ENCODE measurements at regions not wholly inside any gene's neighbourhood (a gene's known extent, or its start where the extent isn't known, plus 50 kb on each side); places are given as distances from the start of the nearest gene placed in this dataset.

DNA sequence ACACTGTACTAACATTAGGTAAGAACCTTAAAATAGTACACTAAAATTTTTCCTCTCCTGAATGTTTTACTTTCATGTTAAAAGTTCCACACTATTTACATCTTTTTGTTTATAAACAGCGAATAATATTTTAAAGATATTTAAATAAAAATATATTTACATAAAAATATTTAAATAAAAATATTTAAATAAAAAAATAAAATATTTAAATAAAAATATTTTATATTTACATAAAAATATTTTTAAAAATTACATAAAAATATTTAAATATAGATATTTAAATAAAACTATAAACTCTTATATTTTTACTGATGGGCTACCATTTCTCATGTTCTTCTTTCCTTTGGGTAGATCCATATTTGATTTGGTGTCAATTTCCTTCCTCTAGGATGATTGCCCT lies 619.0 kb downstream of the ANKRD7 start:
- TF ChIP-seq CTCF (IDR thresholded peaks at IDR 0.05 in 2 of 3, conservative IDR thresholded peaks at IDR 0.05 in 1 of 3; ENCODE audit: control insufficient read depth in 2 of 3, extremely low read depth in 1 of 3, insufficient read depth in 1 of 3, low read depth in 3 of 3, low read length in 3 of 3) (no peak), E2F4 (IDR thresholded peaks at IDR 0.05; ENCODE audit: low read depth, low read length) (no peak), ATF7 (IDR thresholded peaks at IDR 0.05; ENCODE audit: low read depth) (no peak), GATAD2B (conservative IDR thresholded peaks at IDR 0.05; ENCODE audit: low read depth) (no peak), MAX (IDR thresholded peaks at IDR 0.05; ENCODE audit: low read depth, low read length) (no peak), PML (IDR thresholded peaks at IDR 0.05; ENCODE audit: low read length) (no peak), SUPT20H (IDR thresholded peaks at IDR 0.05; ENCODE audit: borderline replicate concordance, control insufficient read depth, low read depth, low read length) (no peak), EZH2 (IDR thresholded peaks at IDR 0.05; ENCODE audit: borderline replicate concordance, control insufficient read depth, low read depth, low read length) (no peak)
